ENCODE measurements at regions not wholly inside any gene's neighbourhood (a gene's known extent, or its start where the extent isn't known, plus 50 kb on each side); places are given as distances from the start of the nearest gene placed in this dataset.

GRCh38 chr2:211237586-211238275 is 681.3 kb downstream of the CPS1 start:
- no peak for TF ChIP-seq CTCF (IDR thresholded peaks at IDR 0.05; ENCODE audit: low read depth, low read length)
- TF ChIP-seq MAX (IDR thresholded peaks at IDR 0.05; ENCODE audit: low read depth, low read length) = no peak
- TF ChIP-seq POLR2A (IDR thresholded peaks at IDR 0.05; ENCODE audit: extremely low read depth, insufficient read length) = no peak
- no peak for TF ChIP-seq MYC (IDR thresholded peaks at IDR 0.05; ENCODE audit: low read depth, low read length)

All from NB4 (cell line).